Stimulated activated naive CD4-positive, alpha-beta T cell treated with Interleukin-2 at 50 U/mL for 16 hours (primary cell): ENCODE measurements at regions not wholly inside any gene's neighbourhood (a gene's known extent, or its start where the extent isn't known, plus 50 kb on each side); places are given as distances from the start of the nearest gene placed in this dataset.
"Not testable (repeated sequence)": the region's sequence is repeated elsewhere in the genome, so short reads cannot be mapped to it uniquely, and the experiment has no call there.

Experiments used
- DNase-seq: peaks from one replicate; lab custom pipeline; 2025; lab: John Stamatoyannopoulos, UW

DNA sequence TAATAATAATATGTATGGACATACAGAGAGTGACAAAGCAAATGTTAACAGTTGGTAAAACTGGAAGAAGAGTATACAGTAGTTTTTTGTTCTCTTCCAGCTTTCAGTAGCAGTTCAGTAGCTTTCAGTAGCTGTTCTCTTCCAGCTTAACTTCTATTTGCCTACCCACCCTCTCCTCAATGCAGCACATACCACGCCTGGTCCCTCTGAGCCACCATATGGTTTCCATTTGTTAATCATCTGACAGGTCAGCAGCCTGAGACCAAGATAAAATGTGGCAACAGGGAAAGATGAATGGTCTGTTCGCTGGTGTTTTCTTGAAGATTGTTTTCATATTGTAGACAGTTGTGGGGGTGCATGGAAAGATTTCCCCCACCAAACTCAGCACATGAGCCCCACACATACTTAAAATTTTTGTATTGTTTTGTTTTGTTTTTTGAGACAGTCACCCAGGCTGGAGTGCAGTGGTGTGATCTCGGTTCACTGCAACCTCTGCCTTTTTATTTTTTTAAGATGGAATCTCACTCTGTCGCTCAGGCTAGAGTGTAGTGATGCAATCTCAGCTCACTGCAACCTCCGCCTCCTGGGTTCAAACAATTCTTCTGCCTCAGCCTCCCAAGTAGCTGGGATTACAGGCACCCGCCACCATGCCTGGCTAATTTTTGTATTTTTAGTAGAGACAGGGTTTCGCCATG, 56.8 kb downstream of the ATP6V0E2 start:
- not testable (repeated sequence) for DNase-seq

- DNase-seq = not testable (repeated sequence)
Measured at GRCh38 chr7:149933776-149934175, 60.0 kb downstream of the ATP6V0E2 start.

- not testable (repeated sequence) for DNase-seq
Measured at GRCh38 chr7:149947346-149947745, 73.6 kb downstream of the ATP6V0E2 start.

DNA sequence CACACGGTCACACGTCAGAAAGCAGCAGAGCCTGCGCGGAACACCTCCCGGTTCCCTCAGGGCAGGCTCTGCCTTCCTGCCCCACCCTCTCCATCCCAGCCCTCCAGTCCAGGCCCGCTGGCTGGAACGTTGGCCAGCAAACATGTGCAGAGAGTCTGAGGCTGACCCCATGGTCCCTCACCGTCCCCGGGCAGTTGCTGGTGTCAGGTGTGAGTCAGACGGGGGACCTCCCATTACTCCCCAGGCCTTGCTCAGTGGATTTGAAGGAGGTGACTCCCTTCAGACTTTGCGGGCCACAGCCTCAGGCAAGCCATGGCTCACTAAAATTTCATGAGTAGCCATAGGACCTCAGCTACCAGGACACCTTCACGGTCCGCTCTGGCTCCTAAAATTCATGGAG, 74.7 kb downstream of the ATP6V0E2 start:
- not testable (repeated sequence) for DNase-seq

DNA sequence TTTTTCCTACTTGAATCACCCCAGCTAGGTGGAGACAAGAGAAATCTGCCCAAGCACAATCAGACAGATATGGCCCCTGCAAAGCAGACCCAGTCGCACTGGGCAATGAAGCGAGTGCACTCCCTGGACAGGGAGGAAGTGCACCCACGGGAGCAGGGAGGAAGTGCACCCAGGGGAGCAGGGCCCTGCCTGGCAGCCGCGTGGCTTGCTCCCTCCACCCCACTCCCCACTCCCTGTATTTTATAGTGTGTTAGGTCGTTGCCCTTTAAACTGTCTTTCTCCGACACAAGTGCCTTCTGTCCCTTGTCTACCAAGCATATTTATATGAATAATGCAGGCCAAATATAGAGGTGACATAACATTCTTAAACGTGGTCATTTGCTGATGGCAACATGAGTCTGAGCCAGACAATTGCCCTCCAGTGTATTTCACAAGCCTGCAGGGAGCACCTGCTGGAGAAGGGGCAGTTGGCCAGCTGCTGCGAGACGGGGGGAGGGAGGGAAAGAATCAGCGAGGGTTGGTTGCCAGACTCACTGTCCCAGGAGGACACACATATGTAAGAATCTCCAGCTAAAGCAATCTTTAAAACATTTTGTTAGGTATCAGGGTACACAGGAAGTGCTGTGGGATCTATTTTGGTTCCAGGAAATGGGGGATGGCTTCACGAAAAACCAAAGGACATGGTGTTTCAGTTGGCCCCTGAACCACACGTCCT, 76.3 kb downstream of the ATP6V0E2 start:
- not testable (repeated sequence) for DNase-seq

DNA sequence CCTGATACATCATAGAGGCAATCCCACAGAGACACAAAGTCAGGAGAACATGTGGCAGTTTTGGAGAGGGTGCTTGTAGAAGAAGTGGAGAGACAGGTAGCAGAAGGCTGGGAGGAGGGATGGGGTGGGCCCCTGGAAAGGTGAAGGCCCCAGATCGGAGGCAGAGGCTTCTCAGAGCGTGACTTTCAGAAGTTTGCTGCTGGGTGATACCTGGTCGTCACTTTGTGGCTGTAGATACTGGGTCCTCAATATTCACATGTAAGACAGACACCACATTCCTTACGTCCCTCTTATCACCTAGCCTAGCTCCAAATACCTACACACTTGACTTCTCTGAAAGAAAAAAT, 76.8 kb downstream of the ATP6V0E2 start:
- not testable (repeated sequence) for DNase-seq

- DNase-seq = not testable (repeated sequence)
Measured at GRCh38 chr7:149951579-149951978, 77.8 kb downstream of the ATP6V0E2 start.

DNA sequence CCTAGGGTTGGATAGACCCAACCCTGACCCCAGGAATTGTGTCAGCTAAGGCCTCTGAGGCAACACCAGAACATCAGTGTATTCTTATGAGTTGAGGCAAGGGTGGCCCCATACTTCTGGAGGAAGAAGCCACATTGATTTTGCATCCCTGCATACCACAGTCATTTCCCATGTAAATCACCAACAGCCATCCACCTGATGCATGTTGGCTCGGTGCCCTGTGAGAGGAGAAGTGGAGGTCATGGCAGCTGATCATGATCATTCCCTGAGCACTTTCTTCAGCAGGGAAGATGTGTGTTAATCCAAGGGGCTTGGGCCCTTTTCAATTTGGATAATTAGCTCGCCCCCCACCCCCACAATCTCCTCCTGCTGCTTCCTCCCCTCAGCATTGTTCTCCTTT, 85.1 kb downstream of the ATP6V0E2 start:
- DNase-seq = not testable (repeated sequence)

DNA sequence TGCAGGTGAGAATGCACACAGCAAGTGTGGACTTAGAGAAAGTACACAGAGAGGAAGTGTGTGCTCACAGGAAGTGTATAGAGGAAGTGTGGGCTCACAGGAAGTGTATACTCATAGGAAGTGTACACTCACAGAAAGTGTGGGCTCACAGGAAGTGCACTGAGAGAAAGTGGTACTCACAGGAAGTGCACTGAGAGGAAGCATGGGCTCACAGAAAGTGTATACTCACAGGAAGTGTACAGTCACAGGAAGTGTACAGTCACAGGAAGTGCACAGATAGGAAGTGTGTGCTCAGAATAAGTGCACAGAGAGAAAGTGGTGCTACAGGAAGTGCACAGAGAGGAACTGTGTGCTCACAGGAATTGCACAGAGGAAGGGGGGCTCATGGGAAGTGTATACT, 87.1 kb downstream of the ATP6V0E2 start:
- not testable (repeated sequence) for DNase-seq

GRCh38 chr7:149961878-149962277, 88.1 kb downstream of the ATP6V0E2 start:
- DNase-seq = peak; percentile 22

GRCh38 chr7:149962685-149963319, 89.0 kb downstream of the ATP6V0E2 start:
- not testable (repeated sequence) for DNase-seq

GRCh38 chr7:149963985-149964384, 90.2 kb downstream of the ATP6V0E2 start:
- not testable (repeated sequence) for DNase-seq

DNA sequence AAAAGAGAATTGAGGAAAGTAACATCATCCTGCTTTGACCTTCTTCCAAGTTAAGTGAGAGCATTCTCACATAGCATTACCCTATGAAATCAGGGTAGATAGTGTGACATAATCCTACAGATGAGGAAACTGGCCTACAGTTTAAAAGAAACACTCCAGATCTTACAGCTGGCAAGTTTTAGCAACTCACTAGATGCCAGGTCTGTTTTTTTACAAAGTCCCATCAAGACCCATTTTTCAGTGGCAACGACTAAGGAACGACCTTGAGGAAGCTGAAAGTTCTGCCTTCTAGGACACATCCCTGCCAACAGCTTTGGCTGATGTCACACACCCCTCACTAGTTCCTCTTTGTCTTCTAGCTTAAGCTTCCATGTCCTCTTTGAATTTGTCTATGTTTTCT, 92.7 kb downstream of the ATP6V0E2 start:
- DNase-seq = not testable (repeated sequence)

DNA sequence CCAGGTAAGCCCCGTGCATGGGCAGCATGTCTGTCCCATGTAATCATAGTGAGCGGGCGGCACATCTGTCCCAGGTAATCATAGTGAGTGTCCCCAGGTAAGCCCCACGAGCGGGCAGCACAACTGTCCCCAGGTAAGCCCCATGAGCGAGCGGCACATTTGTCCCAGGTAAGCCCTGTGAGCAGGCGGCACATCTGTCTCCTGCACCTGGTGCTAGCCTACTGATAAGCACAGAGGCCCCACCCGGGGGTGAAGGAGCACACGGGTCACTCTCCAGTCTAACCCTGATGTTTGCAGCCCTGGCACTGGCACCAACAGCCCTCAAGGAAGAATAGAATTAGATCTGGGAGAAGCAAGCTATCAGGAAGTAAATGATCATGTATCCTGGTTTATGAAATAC, 99.2 kb downstream of the ATP6V0E2 start:
- not testable (repeated sequence) for DNase-seq

DNA sequence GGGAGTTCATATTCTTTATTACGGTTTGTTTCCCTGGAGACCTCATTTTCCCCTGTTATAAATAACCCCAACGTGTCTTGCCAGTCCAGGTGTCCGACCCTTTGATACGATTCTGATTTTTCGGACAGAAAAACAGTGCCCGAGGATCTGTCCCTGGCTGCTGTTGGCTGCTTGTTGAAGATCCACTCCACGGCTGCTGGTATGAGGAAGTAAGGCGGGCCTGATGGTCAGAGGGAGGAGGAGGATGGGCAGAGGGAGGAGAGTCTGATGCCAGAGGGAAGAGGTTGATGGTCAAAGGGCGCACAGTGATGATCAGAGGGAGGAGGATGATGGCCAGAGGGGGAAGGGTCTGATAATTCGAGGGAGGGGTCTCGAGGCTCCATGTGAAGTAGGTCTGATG, 99.9 kb downstream of the ATP6V0E2 start:
- not testable (repeated sequence) for DNase-seq

- not testable (repeated sequence) for DNase-seq
Measured at GRCh38 chr7:149975608-149976007, 101.8 kb downstream of the ATP6V0E2 start.

DNA sequence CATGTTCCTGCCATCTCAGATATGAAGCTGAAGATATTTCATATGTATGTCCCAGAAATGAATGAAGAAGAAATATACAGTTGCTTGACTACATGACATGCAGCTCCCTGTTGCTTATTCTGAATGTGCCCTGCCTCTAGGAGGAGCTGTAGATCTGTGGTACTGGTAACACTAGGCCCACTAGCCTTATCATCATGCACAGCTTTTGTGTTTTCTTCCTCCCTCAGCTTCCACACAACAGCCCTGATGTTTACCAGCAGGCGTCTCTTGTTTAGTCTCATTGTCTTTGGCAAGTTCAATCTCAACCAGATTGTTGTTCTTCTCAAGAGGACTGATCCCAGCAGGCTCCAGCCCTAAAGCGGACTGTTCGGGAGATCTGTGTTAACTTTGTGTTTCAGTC, 104.8 kb downstream of the ATP6V0E2 start:
- DNase-seq = not testable (repeated sequence)

DNA sequence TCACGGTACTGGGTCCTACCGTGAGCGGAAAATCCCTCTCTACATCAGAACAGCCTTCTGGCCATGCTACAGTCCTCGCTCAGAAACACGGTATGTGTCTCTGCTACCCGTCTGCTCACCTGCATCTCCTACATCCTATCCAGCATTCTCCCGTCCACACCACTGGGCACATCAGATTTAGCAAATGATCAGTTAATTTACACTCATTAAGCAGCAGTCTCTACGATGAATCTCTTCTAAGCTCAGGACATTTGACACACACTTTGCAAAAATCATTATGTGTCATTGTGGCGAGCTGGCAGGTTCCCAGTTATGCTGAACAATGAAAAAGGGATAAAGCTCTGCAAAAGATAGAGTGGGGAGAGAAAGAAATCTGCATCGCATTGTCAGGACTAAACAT, 105.2 kb downstream of the ATP6V0E2 start:
- not testable (repeated sequence) for DNase-seq

GRCh38 chr7:149982537-149983112, 108.9 kb downstream of the ATP6V0E2 start:
- DNase-seq = not testable (repeated sequence)

DNA sequence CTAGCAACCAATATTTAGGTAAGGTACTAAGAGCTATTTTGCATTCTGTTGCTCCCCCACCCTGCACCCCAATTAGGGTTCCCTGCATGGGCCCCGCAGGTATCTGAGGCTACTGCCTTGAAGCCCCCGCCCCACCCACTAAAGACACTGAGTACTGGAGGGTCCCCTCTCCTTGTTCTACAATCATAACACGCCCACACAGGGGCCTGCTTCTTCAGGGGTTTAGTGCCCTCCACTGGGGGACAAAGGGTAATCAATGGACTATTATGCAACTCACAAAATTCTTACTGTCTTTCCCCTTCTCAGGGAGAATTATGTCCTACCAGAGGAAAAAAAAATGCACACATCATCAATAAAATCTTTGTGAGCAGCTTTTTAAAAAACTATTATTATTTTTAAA, 113.1 kb downstream of the ATP6V0E2 start:
- DNase-seq = not testable (repeated sequence)

DNA sequence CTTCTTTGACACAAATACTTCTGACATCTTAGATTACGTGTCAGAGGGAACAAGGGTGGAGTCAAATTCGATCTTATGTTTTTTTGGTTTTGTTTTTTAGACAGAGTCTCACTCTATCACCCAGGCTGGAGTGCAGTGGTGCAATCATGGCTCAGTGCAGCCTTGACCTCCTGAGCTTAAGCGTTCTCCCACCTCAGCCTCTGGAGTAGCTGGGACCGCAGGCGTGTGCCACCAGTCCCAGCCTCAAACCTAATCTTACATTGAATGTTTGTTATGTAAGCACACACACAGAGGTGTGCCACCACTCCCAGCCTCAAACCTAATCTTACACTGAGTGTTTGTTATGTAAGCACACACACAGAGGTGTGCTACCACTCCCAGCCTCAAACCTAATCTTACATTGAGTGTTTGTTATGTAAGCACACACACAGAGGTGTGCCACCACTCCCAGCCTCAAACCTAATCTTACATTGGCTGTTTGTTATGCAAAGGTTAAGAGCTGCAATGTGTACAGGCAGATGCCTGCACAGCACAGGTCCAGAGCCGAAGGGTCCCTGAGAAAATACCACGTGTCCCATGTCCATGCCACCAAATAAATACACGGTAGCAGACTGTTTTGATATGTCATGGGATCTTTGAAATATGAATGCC, 118.0 kb downstream of the ATP6V0E2 start:
- DNase-seq = not testable (repeated sequence)

DNA sequence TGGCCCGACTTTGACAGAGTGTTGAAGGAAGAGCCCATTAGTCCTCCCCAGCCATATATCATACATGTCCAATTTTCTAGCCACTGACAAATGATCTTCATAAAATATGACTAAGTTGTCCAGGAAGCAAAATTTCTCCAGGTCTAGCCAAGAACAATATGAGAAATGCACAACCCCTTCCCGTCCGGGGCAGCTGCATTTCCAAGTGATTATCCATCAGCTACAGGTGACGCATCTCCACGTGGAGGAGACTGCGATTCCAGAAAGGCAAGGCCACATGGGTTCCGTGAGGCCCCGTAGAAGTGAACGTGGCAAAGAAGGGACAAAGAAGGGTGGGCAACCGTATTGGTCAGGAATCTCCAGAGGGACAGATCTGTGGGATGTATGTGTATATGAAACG, 118.6 kb downstream of the ATP6V0E2 start:
- not testable (repeated sequence) for DNase-seq
